Activated CD8-positive, alpha-beta memory T cell treated with anti-CD3 and anti-CD28 coated beads, Interleukin-2, amount 50 U/mL, for 4 hours (primary cell): ENCODE measurements at regions not wholly inside any gene's neighbourhood (a gene's known extent, or its start where the extent isn't known, plus 50 kb on each side); places are given as distances from the start of the nearest gene placed in this dataset.
"Not testable (repeated sequence)": the region's sequence is repeated elsewhere in the genome, so short reads cannot be mapped to it uniquely, and the experiment has no call there.

Source experiments
- DNase-seq: peaks from one replicate; pipeline ENCODE4 v3.0.0-alpha.2; 2020

- DNase-seq: no peak
These were observed 327.8 kb upstream of the USP24 start for GRCh38 chr1:55542901-55543504.

GRCh38 chr1:55541296-55541695, 326.1 kb upstream of the USP24 start:
- DNase-seq: no peak

- DNase-seq: no peak
These were observed 324.7 kb upstream of the USP24 start for GRCh38 chr1:55539652-55540512.

GRCh38 chr1:55538428-55538827, 323.3 kb upstream of the USP24 start:
- DNase-seq: no peak

GRCh38 chr1:55536545-55536865, 321.3 kb upstream of the USP24 start:
- DNase-seq: no peak

- DNase-seq: no peak
These were observed 320.8 kb upstream of the USP24 start for GRCh38 chr1:55535724-55536544.

- no peak for DNase-seq
These were observed 319.5 kb upstream of the USP24 start for GRCh38 chr1:55534565-55535121.

- no peak for DNase-seq
These were observed 316.5 kb upstream of the USP24 start for GRCh38 chr1:55531644-55532043.

GRCh38 chr1:55530749-55531478, 315.8 kb upstream of the USP24 start:
- DNase-seq: no peak

GRCh38 chr1:55529017-55529416, 313.9 kb upstream of the USP24 start:
- DNase-seq: no peak

GRCh38 chr1:55527831-55528230, 312.7 kb upstream of the USP24 start:
- DNase-seq: no peak

GRCh38 chr1:55526716-55527115, 311.6 kb upstream of the USP24 start:
- no peak for DNase-seq

GRCh38 chr1:55524006-55524405, 308.8 kb upstream of the USP24 start:
- no peak for DNase-seq

GRCh38 chr1:55522982-55523381, 307.8 kb upstream of the USP24 start:
- no peak for DNase-seq

GRCh38 chr1:55522353-55522903, 307.3 kb upstream of the USP24 start:
- no peak for DNase-seq

GRCh38 chr1:55520861-55521260, 305.7 kb upstream of the USP24 start:
- no peak for DNase-seq

- no peak for DNase-seq
These were observed 304.9 kb upstream of the USP24 start for GRCh38 chr1:55519937-55520683.

- DNase-seq: no peak
These were observed 304.1 kb upstream of the USP24 start for GRCh38 chr1:55519276-55519675.

- no peak for DNase-seq
These were observed 301.9 kb upstream of the USP24 start for GRCh38 chr1:55517036-55517435.

- not testable (repeated sequence) for DNase-seq
These were observed 299.4 kb upstream of the USP24 start for GRCh38 chr1:55514571-55514970.

GRCh38 chr1:55512466-55512865, 297.3 kb upstream of the USP24 start:
- DNase-seq: no peak

GRCh38 chr1:55507578-55507931, 292.4 kb upstream of the USP24 start:
- DNase-seq: no peak
